ENCODE measurements at regions not wholly inside any gene's neighbourhood (a gene's known extent, or its start where the extent isn't known, plus 50 kb on each side); places are given as distances from the start of the nearest gene placed in this dataset.

- TF ChIP-seq POLR2A (IDR thresholded peaks at IDR 0.05; ENCODE audit: low read depth, low read length) (no peak), TAF1 (IDR thresholded peaks at IDR 0.05; ENCODE audit: borderline replicate concordance, low read depth, low read length) (no peak), POLR2AphosphoS5 (IDR thresholded peaks at IDR 0.05; ENCODE audit: low read depth, low read length) (no peak)
These were observed 595.9 kb upstream of the MEF2C start for GRCh38 chr5:89478851-89479250.

All from GM12892 (cell line).